ENCODE measurements at regions not wholly inside any gene's neighbourhood (a gene's known extent, or its start where the extent isn't known, plus 50 kb on each side); places are given as distances from the start of the nearest gene placed in this dataset.

- TF ChIP-seq E4F1 (CRISPR knock-in tag; IDR thresholded peaks at IDR 0.05; ENCODE audit: borderline replicate concordance) (no peak), RFX1 (IDR thresholded peaks at IDR 0.05) (no peak), ETV1 (tag; conservative IDR thresholded peaks at IDR 0.05; ENCODE audit: low read depth) (no peak), MXI1 (IDR thresholded peaks at IDR 0.05; ENCODE audit: low read depth, low read length) (no peak), NFE2 (IDR thresholded peaks at IDR 0.05; ENCODE audit: low read depth) (no peak), ZFP1 (CRISPR knock-in tag; IDR thresholded peaks at IDR 0.05) (no peak), YY1 (IDR thresholded peaks at IDR 0.05; ENCODE audit: borderline replicate concordance in 1 of 3, control insufficient read depth in 1 of 3, extremely low read depth in 1 of 3, insufficient read depth in 3 of 3, insufficient read length in 1 of 3, insufficient replicate concordance in 2 of 3, low read depth in 1 of 3, low read length in 2 of 3) (no peak), ZBTB5 (IDR thresholded peaks at IDR 0.05) (no peak)
These were observed 522.2 kb downstream of the EDEM1 start (continued) for GRCh38 chr3:5709714-5710113.
